GM20000 (cell line): ENCODE measurements at regions not wholly inside any gene's neighbourhood (a gene's known extent, or its start where the extent isn't known, plus 50 kb on each side); places are given as distances from the start of the nearest gene placed in this dataset.

Experiments used
- DNase-seq: peaks from one replicate; pipeline ENCODE4 v3.0.0; 2012; ENCODE audit warnings: low spot score
- CTCF ChIP-seq: IDR thresholded peaks from 2 replicates; pipeline ENCODE4 v1.5.1; 2012; ENCODE audit warnings: mild to moderate bottlenecking, control low read depth; ENCODE audit errors: extremely low read depth, missing control alignments

GRCh38 chr2:16167451-16167861 lies 227.1 kb downstream of the MYCN start:
- no peak for TF ChIP-seq CTCF

GRCh38 chr2:16166327-16166981 lies 226.1 kb downstream of the MYCN start:
- TF ChIP-seq CTCF: no peak
- no peak for DNase-seq

More at GRCh38 chr2:16167451-16167861, 227.1 kb downstream of the MYCN start:
- no peak for DNase-seq

- no peak for TF ChIP-seq CTCF
- DNase-seq: no peak
Observed at GRCh38 chr2:16165518-16166326, 225.4 kb downstream of the MYCN start.

- TF ChIP-seq CTCF: no peak
- no peak for DNase-seq
Observed at GRCh38 chr2:16162491-16163040, 222.2 kb downstream of the MYCN start.

- no peak for DNase-seq
- no peak for TF ChIP-seq CTCF
Observed at GRCh38 chr2:16161768-16162490, 221.6 kb downstream of the MYCN start.

- TF ChIP-seq CTCF: no peak
- no peak for DNase-seq
Observed at GRCh38 chr2:16161085-16161565, 220.8 kb downstream of the MYCN start.
